HEK293 (cell line): ENCODE measurements at regions not wholly inside any gene's neighbourhood (a gene's known extent, or its start where the extent isn't known, plus 50 kb on each side); places are given as distances from the start of the nearest gene placed in this dataset.

Experiments used
- CTCF ChIA-PET: fragments of 350-600 bp; formaldehyde crosslinking; extraction: SDS; loops from one replicate; lab custom pipeline; 2021; ENCODE audit warnings: antibody characterized with exemption; lab: Yijun Ruan, JAX
- POLR2A ChIA-PET: fragments of 300-600 bp; formaldehyde crosslinking; extraction: SDS; loops from one replicate; lab custom pipeline; 2020; ENCODE audit warnings: antibody characterized with exemption, inconsistent platforms; lab: Yijun Ruan, JAX
- H3K27ac ChIP-seq: fragments of 200-500 bp; sonication (Bioruptor generic); 2 replicates; pipeline ENCODE4 v1.5.1; 2014; ENCODE audit warnings: low read depth, low read length, control low read depth, inconsistent platforms; ENCODE audit errors: extremely low read depth
- H3K36me3 ChIP-seq, 2 experiments: fragments of 200-500 bp in 1 of 2; sonication (Bioruptor generic) in 1 of 2; 1 replicate in 1 of 2; 2 replicates in 1 of 2; pipeline ENCODE4 v1.5.1; 2014 to 2017; ENCODE audit warnings: inconsistent platforms in 2 of 2, low read length in 2 of 2; ENCODE audit not compliant: control insufficient read depth in 2 of 2, insufficient read depth in 1 of 2
- H3K4me1 ChIP-seq: fragments of 200-500 bp; sonication (Bioruptor generic); 2 replicates; pipeline ENCODE4 v1.5.1; 2014; ENCODE audit warnings: mild to moderate bottlenecking, low read length, inconsistent platforms; ENCODE audit not compliant: control insufficient read depth, insufficient read depth
- H3K4me3 ChIP-seq: 2 replicates; pipeline ENCODE4 v1.5.1; 2011; ENCODE audit warnings: low read depth, mild to moderate bottlenecking, control low read depth, low read length, moderate library complexity
- H3K9me3 ChIP-seq: fragments of 200-500 bp; sonication (Bioruptor generic); 2 replicates; pipeline ENCODE4 v1.5.1; 2014; ENCODE audit warnings: low read depth, low read length, inconsistent platforms; ENCODE audit not compliant: control insufficient read depth, insufficient read depth
- BCL11B ChIP-seq: fragments of 450-650 bp; formaldehyde crosslinking; IDR thresholded peaks from 2 replicates; pipeline ENCODE4 v1.5.1; 2016; ENCODE audit warnings: low read depth, missing biosample characterization, missing genetic modification characterization
- EGR2 ChIP-seq: fragments of 450-650 bp; formaldehyde crosslinking; IDR thresholded peaks from 2 replicates; pipeline ENCODE4 v1.5.1; 2016; ENCODE audit warnings: low read depth, missing biosample characterization, missing genetic modification characterization
- HOXC10 ChIP-seq: sonication (generic); formaldehyde crosslinking; IDR thresholded peaks from 2 replicates; pipeline ENCODE4 v1.8.1; 2023; ENCODE audit warnings: mild to moderate bottlenecking, missing genetic modification reagents
- KLF16 ChIP-seq: fragments of 450-650 bp; formaldehyde crosslinking; IDR thresholded peaks from 2 replicates; pipeline ENCODE4 v1.5.1; 2017; ENCODE audit warnings: missing biosample characterization, missing genetic modification characterization
- YY1 ChIP-seq: fragments of 450-650 bp; formaldehyde crosslinking; IDR thresholded peaks from 2 replicates; pipeline ENCODE4 v1.5.1; 2018; ENCODE audit warnings: missing biosample characterization, missing genetic modification characterization
- ZNF132 ChIP-seq: fragments of 450-650 bp; formaldehyde crosslinking; IDR thresholded peaks from 2 replicates; pipeline ENCODE4 v1.5.1; 2017; ENCODE audit warnings: missing biosample characterization, missing genetic modification characterization, borderline replicate concordance
- ZNF157 ChIP-seq: fragments of 450-650 bp; formaldehyde crosslinking; IDR thresholded peaks from 2 replicates; pipeline ENCODE4 v1.5.1; 2016; ENCODE audit warnings: missing biosample characterization, missing genetic modification characterization
- ZNF248 ChIP-seq: fragments of 450-650 bp; formaldehyde crosslinking; IDR thresholded peaks from 2 replicates; pipeline ENCODE4 v1.5.1; 2017; ENCODE audit warnings: missing biosample characterization, missing genetic modification characterization
- ZNF302 ChIP-seq: fragments of 450-650 bp; formaldehyde crosslinking; IDR thresholded peaks from 2 replicates; pipeline ENCODE4 v1.5.1; 2016; ENCODE audit warnings: missing biosample characterization, missing genetic modification characterization, low read depth
- ZNF394 ChIP-seq: fragments of 450-650 bp; formaldehyde crosslinking; IDR thresholded peaks from 2 replicates; pipeline ENCODE4 v1.5.1; 2016; ENCODE audit warnings: missing biosample characterization, missing genetic modification characterization, mild to moderate bottlenecking, moderate library complexity, borderline replicate concordance
- ZNF416 ChIP-seq: fragments of 450-650 bp; formaldehyde crosslinking; IDR thresholded peaks from 2 replicates; pipeline ENCODE4 v1.5.1; 2016; ENCODE audit warnings: missing biosample characterization, missing genetic modification characterization
- ZNF548 ChIP-seq: fragments of 450-650 bp; formaldehyde crosslinking; IDR thresholded peaks from 2 replicates; pipeline ENCODE4 v1.5.1; 2016; ENCODE audit warnings: missing biosample characterization, missing genetic modification characterization
- ZNF549 ChIP-seq: fragments of 450-650 bp; IDR thresholded peaks from 2 replicates; pipeline ENCODE4 v1.5.1; 2018; ENCODE audit warnings: missing biosample characterization, missing genetic modification characterization, mild to moderate bottlenecking, inconsistent platforms, moderate library complexity
- ZNF596 ChIP-seq: fragments of 450-650 bp; IDR thresholded peaks from 2 replicates; pipeline ENCODE4 v1.5.0; 2018; ENCODE audit warnings: missing biosample characterization, mild to moderate bottlenecking, missing genetic modification characterization, moderate library complexity
- ZNF677 ChIP-seq: fragments of 450-650 bp; IDR thresholded peaks from 2 replicates; pipeline ENCODE4 v1.5.0; 2018; ENCODE audit warnings: missing biosample characterization, mild to moderate bottlenecking, missing genetic modification characterization, moderate library complexity
- ZNF701 ChIP-seq: fragments of 450-650 bp; formaldehyde crosslinking; IDR thresholded peaks from 2 replicates; pipeline ENCODE4 v1.5.1; 2016; ENCODE audit warnings: missing biosample characterization, missing genetic modification characterization
- ZNF776 ChIP-seq: fragments of 450-650 bp; formaldehyde crosslinking; IDR thresholded peaks from 2 replicates; pipeline ENCODE4 v1.5.0; 2017; ENCODE audit warnings: missing biosample characterization, missing genetic modification characterization, borderline replicate concordance
- ZNF830 ChIP-seq: fragments of 450-650 bp; IDR thresholded peaks from 2 replicates; pipeline ENCODE4 v1.5.0; 2018; ENCODE audit warnings: missing biosample characterization, missing genetic modification characterization, low read depth, mild to moderate bottlenecking, moderate library complexity
- TF ChIP-seq, protein P1 (sequence below): fragments of 450-650 bp; formaldehyde crosslinking; IDR thresholded peaks from 2 replicates; pipeline ENCODE4 v1.5.1; 2016; ENCODE audit warnings: missing biosample characterization, missing genetic modification characterization
- TF ChIP-seq, protein P2 (sequence below): fragments of 450-650 bp; formaldehyde crosslinking; IDR thresholded peaks from 2 replicates; pipeline ENCODE4 v1.5.1; 2016; ENCODE audit warnings: missing biosample characterization, missing genetic modification characterization
- TF ChIP-seq, protein P3 (sequence below): fragments of 450-650 bp; IDR thresholded peaks from 2 replicates; pipeline ENCODE4 v1.5.1; 2018; ENCODE audit warnings: missing biosample characterization, mild to moderate bottlenecking, missing genetic modification characterization
- TF ChIP-seq, protein P4 (sequence below): fragments of 450-650 bp; formaldehyde crosslinking; IDR thresholded peaks from 2 replicates; pipeline ENCODE4 v1.5.1; 2016; ENCODE audit warnings: missing biosample characterization, missing genetic modification characterization

DNA sequence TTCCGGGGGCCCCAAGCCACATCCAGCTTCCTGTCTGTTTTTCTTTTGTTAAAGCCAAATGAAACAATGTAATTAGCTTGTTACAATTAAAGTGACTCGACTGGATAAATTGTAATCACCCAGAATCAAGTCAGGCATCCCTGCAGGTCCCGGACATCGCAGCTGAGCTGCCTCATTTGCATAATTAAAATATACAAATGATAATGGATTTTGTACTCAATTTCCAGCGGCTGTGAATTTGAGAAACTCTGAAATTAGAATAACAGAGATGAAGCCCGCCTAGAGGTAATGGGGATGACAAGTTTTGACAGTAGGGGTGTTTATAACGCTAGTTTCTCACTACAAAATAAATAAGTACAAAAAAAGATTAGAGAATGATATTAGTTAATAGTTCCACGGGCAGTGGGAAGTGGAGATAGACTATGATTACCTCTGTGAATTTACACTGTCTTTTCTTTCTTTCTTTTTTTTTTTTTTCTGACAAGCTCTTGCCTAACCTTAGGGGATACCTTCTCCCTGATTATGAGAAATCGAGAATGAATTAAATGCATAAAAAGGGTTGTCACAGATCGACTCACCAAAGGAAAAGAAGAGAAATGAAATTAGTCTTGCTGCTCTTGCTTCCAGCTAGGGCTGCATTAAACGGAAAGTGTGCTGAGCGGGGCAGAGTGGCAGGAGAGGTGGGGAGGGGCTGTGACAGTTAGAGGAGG, 82.6 kb upstream of the SKOR2 start:
- ChIA-PET POLR2A (no interaction called here), CTCF (interaction anchor here (0.5 to 0.7 kb wide), 3 partner anchors 120 to 254 kb away, joined by 3 to 4 read pairs (median 3); no protein-coding TSS in a partner anchor)
- Histone ChIP-seq H3K4me1 (no peaks in the 10 kb centered on the region), H3K4me3 (no peak overlapping the region), H3K9me3 (no peaks in the 10 kb centered on the region), H3K36me3 (no peaks in the 10 kb centered on the region), H3K27ac (no peak overlapping the region)
- TF ChIP-seq, protein P1, sequence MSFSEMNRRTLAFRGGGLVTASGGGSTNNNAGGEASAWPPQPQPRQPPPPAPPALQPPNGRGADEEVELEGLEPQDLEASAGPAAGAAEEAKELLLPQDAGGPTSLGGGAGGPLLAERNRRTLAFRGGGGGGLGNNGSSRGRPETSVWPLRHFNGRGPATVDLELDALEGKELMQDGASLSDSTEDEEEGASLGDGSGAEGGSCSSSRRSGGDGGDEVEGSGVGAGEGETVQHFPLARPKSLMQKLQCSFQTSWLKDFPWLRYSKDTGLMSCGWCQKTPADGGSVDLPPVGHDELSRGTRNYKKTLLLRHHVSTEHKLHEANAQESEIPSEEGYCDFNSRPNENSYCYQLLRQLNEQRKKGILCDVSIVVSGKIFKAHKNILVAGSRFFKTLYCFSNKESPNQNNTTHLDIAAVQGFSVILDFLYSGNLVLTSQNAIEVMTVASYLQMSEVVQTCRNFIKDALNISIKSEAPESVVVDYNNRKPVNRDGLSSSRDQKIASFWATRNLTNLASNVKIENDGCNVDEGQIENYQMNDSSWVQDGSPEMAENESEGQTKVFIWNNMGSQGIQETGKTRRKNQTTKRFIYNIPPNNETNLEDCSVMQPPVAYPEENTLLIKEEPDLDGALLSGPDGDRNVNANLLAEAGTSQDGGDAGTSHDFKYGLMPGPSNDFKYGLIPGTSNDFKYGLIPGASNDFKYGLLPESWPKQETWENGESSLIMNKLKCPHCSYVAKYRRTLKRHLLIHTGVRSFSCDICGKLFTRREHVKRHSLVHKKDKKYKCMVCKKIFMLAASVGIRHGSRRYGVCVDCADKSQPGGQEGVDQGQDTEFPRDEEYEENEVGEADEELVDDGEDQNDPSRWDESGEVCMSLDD (tag by site-specific recombination): no peak
- no peak for TF ChIP-seq HOXC10 (CRISPR knock-in tag)
- no peak for TF ChIP-seq ZNF132 (tag by site-specific recombination)
- TF ChIP-seq, protein P2, sequence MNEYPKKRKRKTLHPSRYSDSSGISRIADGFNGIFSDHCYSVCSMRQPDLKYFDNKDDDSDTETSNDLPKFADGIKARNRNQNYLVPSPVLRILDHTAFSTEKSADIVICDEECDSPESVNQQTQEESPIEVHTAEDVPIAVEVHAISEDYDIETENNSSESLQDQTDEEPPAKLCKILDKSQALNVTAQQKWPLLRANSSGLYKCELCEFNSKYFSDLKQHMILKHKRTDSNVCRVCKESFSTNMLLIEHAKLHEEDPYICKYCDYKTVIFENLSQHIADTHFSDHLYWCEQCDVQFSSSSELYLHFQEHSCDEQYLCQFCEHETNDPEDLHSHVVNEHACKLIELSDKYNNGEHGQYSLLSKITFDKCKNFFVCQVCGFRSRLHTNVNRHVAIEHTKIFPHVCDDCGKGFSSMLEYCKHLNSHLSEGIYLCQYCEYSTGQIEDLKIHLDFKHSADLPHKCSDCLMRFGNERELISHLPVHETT: no peak
- TF ChIP-seq YY1: no peak
- no peak for TF ChIP-seq ZNF302 (tag by site-specific recombination)
- no peak for TF ChIP-seq BCL11B (tag by site-specific recombination)
- no peak for TF ChIP-seq ZNF157
- no peak for TF ChIP-seq ZNF701 (tag by site-specific recombination)
- TF ChIP-seq EGR2: no peak
- no peak for TF ChIP-seq ZNF830 (tag by site-specific recombination)
- no peak for TF ChIP-seq ZNF548 (tag by site-specific recombination)

DNA sequence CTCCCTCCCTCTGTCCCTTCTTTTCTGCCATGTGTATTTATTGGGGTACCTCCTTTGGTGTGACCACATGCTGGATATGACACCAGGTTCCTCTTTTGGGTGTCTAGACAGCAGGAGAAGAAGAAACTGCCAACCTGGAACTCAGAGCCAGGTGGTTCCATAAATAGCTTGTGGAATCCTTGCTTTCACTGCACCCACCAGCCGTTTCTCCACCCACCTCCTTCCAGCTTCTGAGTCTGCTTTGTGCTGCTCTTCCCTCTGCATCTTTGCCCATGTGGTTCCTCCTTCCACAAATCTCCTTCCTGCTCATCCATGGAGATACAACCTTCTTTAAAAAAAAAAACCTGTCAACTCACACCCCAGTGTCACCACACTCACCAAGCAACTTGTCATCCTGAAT, 80.2 kb upstream of the SKOR2 start:
- no peaks in the 10 kb centered on the region for H3K4me1 ChIP-seq
- H3K9me3 ChIP-seq: no peaks in the 10 kb centered on the region
- H3K27ac ChIP-seq: no peak overlapping the region
- CTCF ChIA-PET: no interaction called here
- no peak for TF ChIP-seq ZNF248
- no peak for TF ChIP-seq ZNF394 (tag by site-specific recombination)
- no peak for TF ChIP-seq ZNF416 (tag by site-specific recombination)
- no peak for TF ChIP-seq ZNF677 (tag by site-specific recombination)
- TF ChIP-seq, protein P3, sequence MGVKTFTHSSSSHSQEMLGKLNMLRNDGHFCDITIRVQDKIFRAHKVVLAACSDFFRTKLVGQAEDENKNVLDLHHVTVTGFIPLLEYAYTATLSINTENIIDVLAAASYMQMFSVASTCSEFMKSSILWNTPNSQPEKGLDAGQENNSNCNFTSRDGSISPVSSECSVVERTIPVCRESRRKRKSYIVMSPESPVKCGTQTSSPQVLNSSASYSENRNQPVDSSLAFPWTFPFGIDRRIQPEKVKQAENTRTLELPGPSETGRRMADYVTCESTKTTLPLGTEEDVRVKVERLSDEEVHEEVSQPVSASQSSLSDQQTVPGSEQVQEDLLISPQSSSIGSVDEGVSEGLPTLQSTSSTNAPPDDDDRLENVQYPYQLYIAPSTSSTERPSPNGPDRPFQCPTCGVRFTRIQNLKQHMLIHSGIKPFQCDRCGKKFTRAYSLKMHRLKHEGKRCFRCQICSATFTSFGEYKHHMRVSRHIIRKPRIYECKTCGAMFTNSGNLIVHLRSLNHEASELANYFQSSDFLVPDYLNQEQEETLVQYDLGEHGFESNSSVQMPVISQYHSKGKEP (tag by site-specific recombination): no peak
- no peak for TF ChIP-seq ZNF549
- no peak for TF ChIP-seq KLF16 (tag by site-specific recombination)
- TF ChIP-seq, protein P4, sequence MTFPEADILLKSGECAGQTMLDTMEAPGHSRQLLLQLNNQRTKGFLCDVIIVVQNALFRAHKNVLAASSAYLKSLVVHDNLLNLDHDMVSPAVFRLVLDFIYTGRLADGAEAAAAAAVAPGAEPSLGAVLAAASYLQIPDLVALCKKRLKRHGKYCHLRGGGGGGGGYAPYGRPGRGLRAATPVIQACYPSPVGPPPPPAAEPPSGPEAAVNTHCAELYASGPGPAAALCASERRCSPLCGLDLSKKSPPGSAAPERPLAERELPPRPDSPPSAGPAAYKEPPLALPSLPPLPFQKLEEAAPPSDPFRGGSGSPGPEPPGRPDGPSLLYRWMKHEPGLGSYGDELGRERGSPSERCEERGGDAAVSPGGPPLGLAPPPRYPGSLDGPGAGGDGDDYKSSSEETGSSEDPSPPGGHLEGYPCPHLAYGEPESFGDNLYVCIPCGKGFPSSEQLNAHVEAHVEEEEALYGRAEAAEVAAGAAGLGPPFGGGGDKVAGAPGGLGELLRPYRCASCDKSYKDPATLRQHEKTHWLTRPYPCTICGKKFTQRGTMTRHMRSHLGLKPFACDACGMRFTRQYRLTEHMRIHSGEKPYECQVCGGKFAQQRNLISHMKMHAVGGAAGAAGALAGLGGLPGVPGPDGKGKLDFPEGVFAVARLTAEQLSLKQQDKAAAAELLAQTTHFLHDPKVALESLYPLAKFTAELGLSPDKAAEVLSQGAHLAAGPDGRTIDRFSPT (tag by site-specific recombination): no peak
- TF ChIP-seq ZNF776 (tag by site-specific recombination): no peak
- TF ChIP-seq ZNF596 (tag by site-specific recombination): no peak
- no peaks in the 10 kb centered on the region for H3K36me3 ChIP-seq
- no peak overlapping the region for H3K4me3 ChIP-seq
- POLR2A ChIA-PET: no interaction called here
